Activated B cell treated with CpG ODN at 0.5 μM for 24 hours (primary cell): ENCODE measurements at regions not wholly inside any gene's neighbourhood (a gene's known extent, or its start where the extent isn't known, plus 50 kb on each side); places are given as distances from the start of the nearest gene placed in this dataset.

Experiments used
- ATAC-seq: fragments of 200-7000 bp; cut with Tn5 transposase; one replicate; pipeline ENCODE4 v1.10.0; 2021; ENCODE audit warnings: low read depth, mild to moderate bottlenecking, moderate library complexity
- CTCF ChIA-PET: fragments of 350-600 bp; sonication (Branson Sonifier 250); formaldehyde crosslinking; loops from one replicate; lab custom pipeline; 2021; ENCODE audit warnings: antibody characterized with exemption; lab: Charles Lee
- POLR2A ChIA-PET: fragments of 350-600 bp; sonication (Branson Sonifier 250); formaldehyde crosslinking; loops from one replicate; lab custom pipeline; 2021; ENCODE audit warnings: antibody characterized with exemption; lab: Charles Lee
- DNase-seq: peaks from one replicate; pipeline ENCODE4 v3.0.0; 2022
- H3K27ac Mint-ChIP-seq: one replicate; pipeline ENCODE4 v1.8.0; 2020; ENCODE audit warnings: mixed read lengths
- H3K27me3 Mint-ChIP-seq: one replicate; pipeline ENCODE4 v1.8.0; 2021; ENCODE audit warnings: mixed read lengths
- H3K36me3 Mint-ChIP-seq: one replicate; pipeline ENCODE4 v1.8.0; 2021; ENCODE audit warnings: low read depth, mixed read lengths
- H3K4me1 Mint-ChIP-seq: one replicate; pipeline ENCODE4 v1.8.0; 2021; ENCODE audit warnings: mixed read lengths
- H3K4me3 Mint-ChIP-seq: one replicate; pipeline ENCODE4 v1.8.0; 2020; ENCODE audit warnings: mild to moderate bottlenecking, mixed read lengths
- H3K9me3 Mint-ChIP-seq: one replicate; pipeline ENCODE4 v1.8.0; 2020; ENCODE audit warnings: mixed read lengths
- CTCF ChIP-seq: fragments of 200-600 bp; IDR thresholded peaks from one replicate; pipeline ENCODE4 v1.8.0; 2022; ENCODE audit warnings: antibody characterized with exemption, mild to moderate bottlenecking
- intact Hi-C: fragments of 100-400 bp; cut with micrococcal nuclease; formaldehyde crosslinking; loops from one replicate; pipeline ENCODE4 v1.15.1; 2024

- H3K4me1 Mint-ChIP-seq = no peaks in the 10 kb centered on the region
- ATAC-seq = no peak
- intact Hi-C loops = no loop called here
- no peak for DNase-seq
- no peak for TF ChIP-seq CTCF
- H3K4me3 Mint-ChIP-seq = no peak overlapping the region
- H3K9me3 Mint-ChIP-seq = no peaks in the 10 kb centered on the region
- H3K27me3 Mint-ChIP-seq = no peaks in the 10 kb centered on the region
- no peak overlapping the region for H3K27ac Mint-ChIP-seq
- POLR2A ChIA-PET = no interaction called here
- no peaks in the 10 kb centered on the region for H3K36me3 Mint-ChIP-seq
- CTCF ChIA-PET = interaction anchor here (0.8 kb wide), 1 partner anchor 10 kb away, joined by 3 read pairs; no protein-coding TSS in a partner anchor
Observed at GRCh38 chr9:105973951-105974351, 279.6 kb downstream of the TMEM38B start.

GRCh38 chr9:105975886-105976645, 281.7 kb downstream of the TMEM38B start:
- TF ChIP-seq CTCF = no peak
- Mint-ChIP-seq H3K36me3 (no peaks in the 10 kb centered on the region), H3K9me3 (no peaks in the 10 kb centered on the region), H3K27ac (no peak overlapping the region), H3K4me3 (no peak overlapping the region), H3K4me1 (no peaks in the 10 kb centered on the region), H3K27me3 (no peaks in the 10 kb centered on the region)
- DNase-seq (no peak), ATAC-seq (no peak)
- ChIA-PET POLR2A (no interaction called here), CTCF (no interaction called here)
- intact Hi-C loops = no loop called here

- H3K27ac Mint-ChIP-seq = no peak overlapping the region
- H3K27me3 Mint-ChIP-seq = no peaks in the 10 kb centered on the region
- ChIA-PET POLR2A (no interaction called here), CTCF (no interaction called here)
- no peaks in the 10 kb centered on the region for H3K36me3 Mint-ChIP-seq
- ATAC-seq (no peak), DNase-seq (no peak)
- no peak for TF ChIP-seq CTCF
- no peaks in the 10 kb centered on the region for H3K9me3 Mint-ChIP-seq
- H3K4me1 Mint-ChIP-seq = no peaks in the 10 kb centered on the region
- H3K4me3 Mint-ChIP-seq = no peak overlapping the region
- intact Hi-C loops = no loop called here
Observed at GRCh38 chr9:105978336-105978735, 284.0 kb downstream of the TMEM38B start.

GRCh38 chr9:105978826-105979225, 284.5 kb downstream of the TMEM38B start:
- TF ChIP-seq CTCF = no peak
- Mint-ChIP-seq H3K4me1 (no peaks in the 10 kb centered on the region), H3K27me3 (peaks cover under 1% of the 10 kb centered on the region), H3K9me3 (no peaks in the 10 kb centered on the region), H3K27ac (no peak overlapping the region), H3K4me3 (no peak overlapping the region), H3K36me3 (no peaks in the 10 kb centered on the region)
- no peak for ATAC-seq
- ChIA-PET CTCF (no interaction called here), POLR2A (no interaction called here)
- intact Hi-C loops = no loop called here
- no peak for DNase-seq

DNA sequence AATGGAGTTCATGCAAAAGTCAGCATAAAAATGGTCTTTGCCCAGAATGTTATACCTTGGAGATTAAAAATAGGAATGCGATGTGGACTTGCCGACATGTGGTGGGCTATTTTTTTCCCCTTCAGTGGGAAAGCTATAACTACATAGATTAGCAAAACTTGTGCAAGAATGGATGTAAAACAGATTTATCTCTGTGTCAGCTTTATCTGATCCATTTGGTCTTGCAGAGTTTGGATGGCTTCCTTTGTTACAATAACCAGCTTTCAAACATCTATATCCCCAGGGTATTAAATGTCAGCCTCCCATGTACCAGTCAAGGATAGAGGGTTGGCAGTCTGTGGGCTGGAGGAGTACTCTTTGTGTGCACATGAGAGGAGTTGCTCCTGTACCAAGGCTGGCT, 284.9 kb downstream of the TMEM38B start:
- no peak for ATAC-seq
- POLR2A ChIA-PET = no interaction called here
- H3K4me3 Mint-ChIP-seq = no peak overlapping the region
- H3K4me1 Mint-ChIP-seq = no peaks in the 10 kb centered on the region
- CTCF ChIA-PET = no interaction called here
- intact Hi-C loops = no loop called here
- TF ChIP-seq CTCF = no peak
- no peaks in the 10 kb centered on the region for H3K9me3 Mint-ChIP-seq
- H3K36me3 Mint-ChIP-seq = no peaks in the 10 kb centered on the region
- no peak for DNase-seq
- no peak overlapping the region for H3K27ac Mint-ChIP-seq
- peaks cover 3% of the 10 kb centered on the region for H3K27me3 Mint-ChIP-seq
